C4-2B (cell line): ENCODE measurements at regions not wholly inside any gene's neighbourhood (a gene's known extent, or its start where the extent isn't known, plus 50 kb on each side); places are given as distances from the start of the nearest gene placed in this dataset.

Experiments used
- H3K27ac ChIP-seq: fragments of 450-650 bp; 2 replicates; pipeline ENCODE4 v1.5.1; 2017
- CTCF ChIP-seq: fragments of 450-650 bp; conservative IDR thresholded peaks from 2 replicates; pipeline ENCODE4 v1.5.1; 2017; ENCODE audit warnings: mild to moderate bottlenecking
- ZFX ChIP-seq: fragments of 450-650 bp; IDR thresholded peaks from 2 replicates; pipeline ENCODE4 v1.6.1; 2017

- H3K27ac ChIP-seq, result no peak overlapping the region
Observed at GRCh38 chr6:68240726-68241125, 394.4 kb upstream of the ADGRB3 start.

GRCh38 chr6:68239034-68239433 is 396.0 kb upstream of the ADGRB3 start:
- no peak for TF ChIP-seq ZFX
- no peak for TF ChIP-seq CTCF
- no peak overlapping the region for H3K27ac ChIP-seq

More at GRCh38 chr6:68240726-68241125, 394.4 kb upstream of the ADGRB3 start:
- TF ChIP-seq ZFX, result no peak
- no peak for TF ChIP-seq CTCF

GRCh38 chr6:68238097-68238601 is 396.9 kb upstream of the ADGRB3 start:
- TF ChIP-seq ZFX (no peak), CTCF (no peak)
- no peak overlapping the region for H3K27ac ChIP-seq

- TF ChIP-seq ZFX (no peak), CTCF (no peak)
- H3K27ac ChIP-seq, result no peak overlapping the region
Observed at GRCh38 chr6:68237205-68237604, 397.9 kb upstream of the ADGRB3 start.

- H3K27ac ChIP-seq, result no peak overlapping the region
- TF ChIP-seq ZFX, result no peak
- no peak for TF ChIP-seq CTCF
Observed at GRCh38 chr6:68235326-68235784, 399.7 kb upstream of the ADGRB3 start.

GRCh38 chr6:68233623-68234022 is 401.5 kb upstream of the ADGRB3 start:
- no peak overlapping the region for H3K27ac ChIP-seq
- no peak for TF ChIP-seq CTCF
- no peak for TF ChIP-seq ZFX

GRCh38 chr6:68229566-68229965 is 405.5 kb upstream of the ADGRB3 start:
- no peak overlapping the region for H3K27ac ChIP-seq
- TF ChIP-seq ZFX, result no peak
- no peak for TF ChIP-seq CTCF
